BJ (cell line): ENCODE measurements at regions not wholly inside any gene's neighbourhood (a gene's known extent, or its start where the extent isn't known, plus 50 kb on each side); places are given as distances from the start of the nearest gene placed in this dataset.

Experiments used
- CTCF ChIA-PET: fragments of 350-600 bp; formaldehyde crosslinking; extraction: SDS; loops from one replicate; lab custom pipeline; 2021; ENCODE audit warnings: antibody characterized with exemption, inconsistent platforms; lab: Yijun Ruan, JAX
- POLR2A ChIA-PET: fragments of 300-600 bp; sonication (Branson Sonifier 250); formaldehyde crosslinking; extraction: SDS; loops from one replicate; lab custom pipeline; 2021; ENCODE audit warnings: antibody characterized with exemption; lab: Charles Lee
- DNase-seq: peaks from one replicate; pipeline ENCODE4 v3.0.0-alpha.2; 2011; ENCODE audit warnings: low read depth
- H3K27me3 ChIP-seq: 2 replicates; pipeline ENCODE4 v1.6.0; 2011; ENCODE audit warnings: low read length; ENCODE audit not compliant: control insufficient read depth, insufficient read depth
- H3K36me3 ChIP-seq: 2 replicates; pipeline ENCODE4 v1.5.1; 2011; ENCODE audit warnings: low read length; ENCODE audit not compliant: control insufficient read depth, insufficient read depth
- H3K4me3 ChIP-seq: 2 replicates; pipeline ENCODE4 v1.5.1; 2011; ENCODE audit warnings: low read depth, mild to moderate bottlenecking, control low read depth, low read length
- CTCF ChIP-seq: IDR thresholded peaks from 2 replicates; pipeline ENCODE4 v1.5.1; 2011; ENCODE audit warnings: low read depth, mild to moderate bottlenecking, control low read depth, inconsistent platforms, low read length, moderate library complexity; ENCODE audit not compliant: insufficient read depth

DNA sequence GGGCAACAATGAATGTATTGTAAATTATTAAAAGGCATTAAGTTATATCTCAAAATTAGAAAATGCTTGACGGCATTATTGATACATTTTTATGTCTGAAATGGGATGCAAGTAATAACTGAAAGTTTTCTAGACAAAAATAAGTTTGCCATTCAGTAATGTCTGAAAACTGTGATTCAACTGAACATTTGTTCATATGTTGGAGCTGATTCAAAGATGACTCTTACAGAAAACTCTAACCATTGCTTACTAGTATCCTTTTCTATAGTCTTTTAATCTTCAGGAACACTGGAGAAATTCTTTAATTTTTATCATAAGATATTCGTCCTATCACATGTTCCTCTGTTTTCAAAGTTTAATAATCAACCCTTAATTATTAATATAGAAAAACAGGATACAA lies 71.1 kb upstream of the TFEC start:
- no peaks in the 10 kb centered on the region for H3K27me3 ChIP-seq
- H3K4me3 ChIP-seq = no peak overlapping the region
- CTCF ChIA-PET = no interaction called here
- POLR2A ChIA-PET = no interaction called here
- no peak for TF ChIP-seq CTCF
- H3K36me3 ChIP-seq = no peaks in the 10 kb centered on the region
- no peak for DNase-seq

GRCh38 chr7:116111475-116111874 lies 80.9 kb upstream of the TFEC start:
- no peak for TF ChIP-seq CTCF
- H3K4me3 ChIP-seq = no peak overlapping the region
- ChIA-PET CTCF (interaction anchor here (0.6 kb wide), 1 partner anchor 8 kb away, joined by 3 read pairs; no protein-coding TSS in a partner anchor), POLR2A (no interaction called here)
- no peak for DNase-seq
- H3K27me3 ChIP-seq = peaks cover 3% of the 10 kb centered on the region
- H3K36me3 ChIP-seq = no peaks in the 10 kb centered on the region

- no peak for DNase-seq
- Histone ChIP-seq H3K36me3 (no peaks in the 10 kb centered on the region), H3K4me3 (no peak overlapping the region), H3K27me3 (peaks cover 5% of the 10 kb centered on the region)
- ChIA-PET POLR2A (no interaction called here), CTCF (no interaction called here)
- TF ChIP-seq CTCF = no peak
Observed at GRCh38 chr7:116113310-116113709, 82.7 kb upstream of the TFEC start.

- CTCF ChIA-PET = no interaction called here
Observed at GRCh38 chr7:116120839-116121238, 89.5 kb upstream of the TES start.

DNA sequence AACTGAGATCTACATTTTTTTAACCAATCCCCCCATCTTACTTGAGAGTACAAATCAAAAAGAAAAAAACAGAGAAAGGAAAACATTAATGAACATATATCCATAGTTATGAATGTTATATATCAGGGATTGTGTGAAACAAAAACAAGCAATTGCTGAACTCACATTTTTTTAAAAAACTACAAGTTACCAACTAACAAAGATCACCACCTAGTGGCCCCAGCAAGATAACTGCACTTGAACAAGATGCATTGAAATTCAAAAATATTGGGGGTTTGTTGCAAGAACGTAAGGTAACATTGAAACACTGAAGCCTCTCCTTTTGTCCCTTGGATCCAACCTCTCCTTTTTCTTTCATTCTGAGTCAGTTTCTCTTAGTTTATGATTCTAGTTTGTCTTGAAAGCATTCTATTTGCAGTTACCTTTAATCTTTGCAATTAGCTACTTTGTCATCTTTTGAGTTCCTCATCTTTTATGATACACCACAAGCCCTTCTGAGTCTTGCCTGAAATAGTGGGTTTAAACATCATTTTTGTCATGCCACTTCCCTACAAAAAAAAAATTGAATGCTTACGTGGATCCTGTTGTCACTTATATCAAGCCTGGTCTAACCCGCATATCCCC lies 87.3 kb upstream of the TES start:
- no peak overlapping the region for H3K4me3 ChIP-seq
- DNase-seq = no peak
- ChIA-PET CTCF (interaction anchor here (0.8 to 1.6 kb wide), 3 partner anchors 11 to 116 kb away, joined by 3 to 6 read pairs (median 3); no protein-coding TSS in a partner anchor), POLR2A (no interaction called here)
- peak; percentile 75 for TF ChIP-seq CTCF
- no peaks in the 10 kb centered on the region for H3K27me3 ChIP-seq
- H3K36me3 ChIP-seq = no peaks in the 10 kb centered on the region

More at GRCh38 chr7:116120839-116121238, 89.5 kb upstream of the TES start:
- DNase-seq = no peak
- TF ChIP-seq CTCF = no peak
- H3K4me3 ChIP-seq = no peak overlapping the region
- H3K36me3 ChIP-seq = no peaks in the 10 kb centered on the region
- 0 out of 2 replicates have a peak, but pooled peaks cover 1% of the 10 kb centered on the region for H3K27me3 ChIP-seq
- POLR2A ChIA-PET = no interaction called here
